MCF 10A (cell line): ENCODE measurements at regions not wholly inside any gene's neighbourhood (a gene's known extent, or its start where the extent isn't known, plus 50 kb on each side); places are given as distances from the start of the nearest gene placed in this dataset.

Source experiments
- BruUV-seq: library from RNA; stranded (reverse); fragments of 400-500 nt; replicated peaks from 2 replicates; lab custom pipeline; 2021; lab: Mats Ljungman, UMichigan
- CTCF ChIA-PET: fragments of 300-600 bp; sonication (Branson Sonifier 250); formaldehyde crosslinking; extraction: SDS; loops from one replicate; lab custom pipeline; 2021; ENCODE audit warnings: antibody characterized with exemption, inconsistent platforms; lab: Yijun Ruan, JAX
- POLR2A ChIA-PET: fragments of 300-600, 350-650 bp; sonication (Branson Sonifier 250); formaldehyde crosslinking; extraction: SDS; loops from one replicate; lab custom pipeline; 2020; ENCODE audit warnings: antibody characterized with exemption, inconsistent platforms; lab: Yijun Ruan, JAX
- DNase-seq: peaks from one replicate; pipeline ENCODE4 v3.0.0-alpha.2; 2018; ENCODE audit not compliant: unreplicated experiment
- H3K27ac Mint-ChIP-seq: one replicate; pipeline ENCODE4 v1.8.0; 2022; ENCODE audit warnings: mild to moderate bottlenecking, low read depth, mixed read lengths; ENCODE audit not compliant: unreplicated experiment
- H3K27me3 Mint-ChIP-seq: one replicate; pipeline ENCODE4 v1.8.0; 2022; ENCODE audit warnings: mixed read lengths; ENCODE audit not compliant: insufficient read depth, unreplicated experiment
- H3K36me3 Mint-ChIP-seq: one replicate; pipeline ENCODE4 v1.8.0; 2022; ENCODE audit warnings: mild to moderate bottlenecking, moderate library complexity, mixed read lengths; ENCODE audit not compliant: insufficient read depth, unreplicated experiment
- H3K4me1 Mint-ChIP-seq: one replicate; pipeline ENCODE4 v1.8.0; 2022; ENCODE audit warnings: mixed read lengths; ENCODE audit not compliant: insufficient read depth, unreplicated experiment
- H3K4me3 Mint-ChIP-seq: one replicate; pipeline ENCODE4 v1.8.0; 2022; ENCODE audit warnings: mild to moderate bottlenecking, moderate library complexity, mixed read lengths; ENCODE audit not compliant: unreplicated experiment
- H3K9me3 Mint-ChIP-seq: one replicate; pipeline ENCODE4 v1.8.0; 2022; ENCODE audit warnings: mixed read lengths; ENCODE audit not compliant: unreplicated experiment
- CTCF ChIP-seq: fragments of 200-600 bp; IDR thresholded peaks from one replicate; pipeline ENCODE4 v1.8.0; 2022; ENCODE audit warnings: antibody characterized with exemption, mild to moderate bottlenecking; ENCODE audit not compliant: unreplicated experiment
- intact Hi-C: fragments of 100-400 bp; cut with micrococcal nuclease; formaldehyde crosslinking; loops from 2 replicates; pipeline ENCODE4 v1.14.1; 2022

- no peak overlapping the region for H3K4me3 Mint-ChIP-seq
- H3K27me3 Mint-ChIP-seq = no peaks in the 10 kb centered on the region
- H3K27ac Mint-ChIP-seq = peak overlapping the region; percentile 12
- H3K9me3 Mint-ChIP-seq = no peaks in the 10 kb centered on the region
- intact Hi-C loops = loop anchor here (10.0 kb wide), 1 partner anchor 688 kb away; no protein-coding TSS in a partner anchor
- DNase-seq = no peak
- no peaks in the 10 kb centered on the region for H3K36me3 Mint-ChIP-seq
- BruUV-seq = no TSS peak
- TF ChIP-seq CTCF = no peak
- CTCF ChIA-PET = interaction anchor here (1.9 kb wide), 1 partner anchor 295 kb away, joined by 7 read pairs; no protein-coding TSS in a partner anchor
- POLR2A ChIA-PET = interaction anchor here (1.0 kb wide), 1 partner anchor 14 kb away, joined by 3 read pairs; no protein-coding TSS in a partner anchor
- H3K4me1 Mint-ChIP-seq = peaks cover 29% of the 10 kb centered on the region
Measured at GRCh38 chr5:58183078-58183785, 276.7 kb downstream of the PLK2 start.

GRCh38 chr5:58182287-58182841 lies 277.5 kb downstream of the PLK2 start:
- no peaks in the 10 kb centered on the region for H3K9me3 Mint-ChIP-seq
- TF ChIP-seq CTCF = no peak
- H3K4me1 Mint-ChIP-seq = peaks cover 25% of the 10 kb centered on the region
- ChIA-PET CTCF (interaction anchor here (1.2 to 1.9 kb wide), 2 partner anchors 19 to 294 kb away, joined by 4 to 7 read pairs; no protein-coding TSS in a partner anchor), POLR2A (interaction anchor here (0.7 kb wide), 1 partner anchor 9 kb away, joined by 4 read pairs; no protein-coding TSS in a partner anchor)
- no peaks in the 10 kb centered on the region for H3K36me3 Mint-ChIP-seq
- H3K27me3 Mint-ChIP-seq = no peaks in the 10 kb centered on the region
- intact Hi-C loops = loop anchor here (10.0 kb wide), 1 partner anchor 688 kb away; no protein-coding TSS in a partner anchor
- DNase-seq = no peak
- BruUV-seq = no TSS peak
- peak overlapping the region; percentile 12 for H3K27ac Mint-ChIP-seq
- H3K4me3 Mint-ChIP-seq = no peak overlapping the region

GRCh38 chr5:58181578-58182286 lies 278.2 kb downstream of the PLK2 start:
- H3K4me1 Mint-ChIP-seq = peaks cover 25% of the 10 kb centered on the region

More at GRCh38 chr5:58181578-58182286, 278.2 kb downstream of the PLK2 start:
- CTCF ChIA-PET = interaction anchor here (1.2 to 1.9 kb wide), 2 partner anchors 19 to 294 kb away, joined by 4 to 7 read pairs; no protein-coding TSS in a partner anchor
- intact Hi-C loops = loop anchor here (10.0 kb wide), 1 partner anchor 687 kb away; no protein-coding TSS in a partner anchor
- DNase-seq = no peak
- no peak overlapping the region for H3K4me3 Mint-ChIP-seq
- H3K36me3 Mint-ChIP-seq = no peaks in the 10 kb centered on the region
- no peaks in the 10 kb centered on the region for H3K27me3 Mint-ChIP-seq
- no peak for TF ChIP-seq CTCF
- POLR2A ChIA-PET = interaction anchor here (0.7 to 1.3 kb wide), 2 partner anchors 8 to 277 kb away, joined by 3 to 4 read pairs; no protein-coding TSS in a partner anchor
- no peaks in the 10 kb centered on the region for H3K9me3 Mint-ChIP-seq
- H3K27ac Mint-ChIP-seq = no peak overlapping the region
- no TSS peak for BruUV-seq
